ENCODE measurements at regions not wholly inside any gene's neighbourhood (a gene's known extent, or its start where the extent isn't known, plus 50 kb on each side); places are given as distances from the start of the nearest gene placed in this dataset.
A peak's percentile ranks its signal among the peaks of the same experiment; 100 is the strongest.

GRCh38 chr3:110774496-110775265 lies 296.9 kb upstream of the NECTIN3 start:
- DNase-seq = no peak

- no peak for DNase-seq
Measured at GRCh38 chr3:110779581-110779980, 292.0 kb upstream of the NECTIN3 start.

- no peak for DNase-seq
Measured at GRCh38 chr3:110783541-110783940, 288.1 kb upstream of the NECTIN3 start.

GRCh38 chr3:110788794-110789193 lies 282.8 kb upstream of the NECTIN3 start:
- DNase-seq = no peak

- DNase-seq = no peak
Measured at GRCh38 chr3:110789315-110789714, 282.3 kb upstream of the NECTIN3 start.

GRCh38 chr3:110790631-110791030 lies 281.0 kb upstream of the NECTIN3 start:
- DNase-seq = no peak

GRCh38 chr3:110791995-110792686 lies 279.5 kb upstream of the NECTIN3 start:
- DNase-seq = no peak

- no peak for DNase-seq
Measured at GRCh38 chr3:110793611-110794010, 278.0 kb upstream of the NECTIN3 start.

- no peak for DNase-seq
Measured at GRCh38 chr3:110795163-110795562, 276.5 kb upstream of the NECTIN3 start.

- no peak for DNase-seq
Measured at GRCh38 chr3:110799271-110799670, 272.3 kb upstream of the NECTIN3 start.

- no peak for DNase-seq
Measured at GRCh38 chr3:110804856-110805255, 266.8 kb upstream of the NECTIN3 start.

- DNase-seq = no peak
Measured at GRCh38 chr3:110806924-110807323, 264.7 kb upstream of the NECTIN3 start.

- DNase-seq = no peak
Measured at GRCh38 chr3:110808630-110809029, 263.0 kb upstream of the NECTIN3 start.

- no peak for DNase-seq
Measured at GRCh38 chr3:110810356-110810755, 261.3 kb upstream of the NECTIN3 start.

- DNase-seq = no peak
Measured at GRCh38 chr3:110811050-110811449, 260.6 kb upstream of the NECTIN3 start.

- no peak for DNase-seq
Measured at GRCh38 chr3:110813541-110813940, 258.1 kb upstream of the NECTIN3 start.

GRCh38 chr3:110814170-110815007 lies 257.2 kb upstream of the NECTIN3 start:
- peak; percentile 45 for DNase-seq

GRCh38 chr3:110815008-110815583 lies 256.5 kb upstream of the NECTIN3 start:
- DNase-seq = no peak

- no peak for DNase-seq
Measured at GRCh38 chr3:110816008-110816407, 255.6 kb upstream of the NECTIN3 start.

GRCh38 chr3:110821586-110821985 lies 250.0 kb upstream of the NECTIN3 start:
- DNase-seq = no peak

- no peak for DNase-seq
Measured at GRCh38 chr3:110822971-110823370, 248.6 kb upstream of the NECTIN3 start.

- DNase-seq = no peak
Measured at GRCh38 chr3:110846971-110847370, 224.6 kb upstream of the NECTIN3 start.

GRCh38 chr3:110849064-110849463 lies 222.6 kb upstream of the NECTIN3 start:
- no peak for DNase-seq
